ENCODE measurements at regions not wholly inside any gene's neighbourhood (a gene's known extent, or its start where the extent isn't known, plus 50 kb on each side); places are given as distances from the start of the nearest gene placed in this dataset.

GRCh38 chr13:75946536-75947284, 310.6 kb downstream of the LMO7 start:
- Histone ChIP-seq H2BK12ac (ENCODE audit: low read depth, low read length) (no peak overlapping the region), H3K79me1 (ENCODE audit: low read depth, low read length) (no peaks in the 10 kb centered on the region), H2AK5ac (ENCODE audit: low read depth, low read length) (no peak overlapping the region), H3K27me3 (replicated peaks in 1 of 4; ENCODE audit: control insufficient read depth in 3 of 4, extremely low read depth in 1 of 4, insufficient read depth in 3 of 4, low read length in 3 of 4) (no peaks in the 10 kb centered on the region), H3K23me2 (ENCODE audit: low read depth, low read length) (no peaks in the 10 kb centered on the region; the same call in 1 of the 2 replicates), H2BK120ac (replicated peaks; ENCODE audit: low read depth, low read length) (no peak overlapping the region), H3K18ac (ENCODE audit: extremely low read depth, low read length) (no peak overlapping the region), H3K9ac (replicated peaks in 1 of 4; ENCODE audit: extremely low read depth in 1 of 4, low read depth in 3 of 4, low read length in 3 of 4) (no peak overlapping the region), H4K5ac (ENCODE audit: insufficient read length, low read depth, low read length) (no peak overlapping the region), H4K8ac (ENCODE audit: extremely low read depth, insufficient read depth, low read length) (no peak overlapping the region), H3K27ac (ENCODE audit: low read depth, low read length) (no peak overlapping the region), H3K56ac (replicated peaks; ENCODE audit: insufficient read length, low read depth, low read length) (no peak overlapping the region), H3K36me3 (ENCODE audit: control insufficient read depth in 2 of 4, insufficient read depth in 4 of 4, low read length in 3 of 4) (no peaks in the 10 kb centered on the region), H4K20me1 (replicated peaks in 1 of 2; ENCODE audit: control insufficient read depth in 1 of 2, insufficient read depth in 2 of 2, low read length in 2 of 2) (no peaks in the 10 kb centered on the region), H2BK5ac (ENCODE audit: low read depth, low read length) (no peak overlapping the region), H3K9me3 (ENCODE audit: insufficient read depth in 2 of 2, low read depth in 1 of 2, low read length in 1 of 2) (no peaks in the 10 kb centered on the region), H3K4me3 (ENCODE audit: extremely low read depth in 1 of 4, insufficient read depth in 2 of 4, low read depth in 3 of 4, low read length in 4 of 4) (no peak overlapping the region), H3K23ac (ENCODE audit: insufficient read length) (no peak overlapping the region), H3K79me2 (ENCODE audit: control insufficient read depth in 1 of 2, insufficient read depth in 2 of 2, low read length in 2 of 2) (no peaks in the 10 kb centered on the region), H3K4me2 (ENCODE audit: insufficient read depth in 1 of 2, low read depth in 2 of 2, low read length in 2 of 2) (no peak overlapping the region), H3K4me1 (replicated peaks in 1 of 4; ENCODE audit: control insufficient read depth in 3 of 4, insufficient read depth in 4 of 4, low read length in 3 of 4) (no peaks in the 10 kb centered on the region), H3K14ac (ENCODE audit: insufficient read length) (no peak overlapping the region), H3K4ac (replicated peaks; ENCODE audit: insufficient read length, low read depth, low read length) (no peak overlapping the region), H2AFZ (ENCODE audit: low read length) (no peak overlapping the region; the same call in 1 of the 2 replicates), H2BK20ac (ENCODE audit: low read length) (no peak overlapping the region), H4K91ac (replicated peaks; ENCODE audit: insufficient read length, low read length) (no peak overlapping the region), H2BK15ac (ENCODE audit: low read length) (no peak overlapping the region)
- DNase-seq (ENCODE audit: low read depth in 1 of 2, low spot score in 2 of 2) = no peak
- FAIRE-seq = no peak
- TF ChIP-seq POLR2A (IDR thresholded peaks at IDR 0.05; ENCODE audit: control extremely low read depth in 1 of 2, low read depth in 2 of 2, low read length in 2 of 2) = no peak
- TF ChIP-seq POLR2AphosphoS5 (IDR thresholded peaks at IDR 0.05; ENCODE audit: low read depth, low read length) = no peak
- TF ChIP-seq JUND (IDR thresholded peaks at IDR 0.05; ENCODE audit: low read length) = no peak
- WGBS, 2 experiments (ENCODE audit: extremely low coverage in 1 of 2, insufficient coverage in 1 of 2, insufficient read length in 1 of 2, insufficient replicate concordance in 2 of 2, low coverage in 1 of 2, low lambda C conversion rate in 2 of 2, missing lambda C conversion rate in 1 of 2) = 89% methylated on average over 4 of the region's 4 CpGs; no CpG with 5 or more reads in 1 of the 2 experiments
- POLR2A ChIA-PET (ENCODE audit: partially characterized antibody) = no interaction called here
- CTCF ChIA-PET (ENCODE audit: partially characterized antibody) = interaction anchor here (1.3 to 1.7 kb wide), 3 partner anchors 39 to 251 kb away, joined by 3 to 4 read pairs (median 3); no protein-coding TSS in a partner anchor

Measured in H1 (cell line).